ENCODE measurements at regions not wholly inside any gene's neighbourhood (a gene's known extent, or its start where the extent isn't known, plus 50 kb on each side); places are given as distances from the start of the nearest gene placed in this dataset.

GRCh38 chr17:62134397-62134796, 69.3 kb upstream of the MED13 start:
- Histone ChIP-seq H3K36me3 (replicated peaks in 1 of 2; ENCODE audit: control insufficient read depth in 1 of 2, insufficient read depth in 2 of 2, low read length in 2 of 2) (no peaks in the 10 kb centered on the region), H3K79me2 (ENCODE audit: insufficient read depth, low read length) (no peaks in the 10 kb centered on the region), H3K27ac (ENCODE audit: extremely low read length, insufficient read depth, low read length) (no peak overlapping the region), H3K4me2 (ENCODE audit: low read depth, low read length) (no peak overlapping the region), H3K4me3 (replicated peaks in 1 of 3; ENCODE audit: insufficient read depth in 1 of 3, low read depth in 2 of 3, low read length in 3 of 3) (no peak overlapping the region), H2AFZ (ENCODE audit: low read length) (no peak overlapping the region), H3K9me3 (ENCODE audit: low read length) (no peaks in the 10 kb centered on the region), H3K9ac (ENCODE audit: insufficient read depth, low read depth, low read length) (no peak overlapping the region), H3K27me3 (ENCODE audit: control insufficient read depth in 1 of 2, insufficient read depth in 2 of 2, low read length in 2 of 2) (no peaks in the 10 kb centered on the region), H3K4me1 (ENCODE audit: insufficient read depth, low read length) (no peaks in the 10 kb centered on the region), H4K20me1 (ENCODE audit: insufficient read depth, low read length) (no peaks in the 10 kb centered on the region)
- BruUV-seq (replicated peaks), result no TSS peak
- FAIRE-seq, result no peak
- 47% methylated on average over 4 of the region's 4 CpGs for WGBS (ENCODE audit: low lambda C conversion rate)
- no peak for DNase-seq (ENCODE audit: low spot score)
- intact Hi-C loops (cut with micrococcal nuclease; ENCODE audit: unreplicated experiment) (no loop called here), in situ Hi-C loops (cut with HindIII; ENCODE audit: extremely low pct_ligation_motif_present, low pct_unique_long_range_greater_than_20kb) (no loop called here)
- TF ChIP-seq, protein P1, sequence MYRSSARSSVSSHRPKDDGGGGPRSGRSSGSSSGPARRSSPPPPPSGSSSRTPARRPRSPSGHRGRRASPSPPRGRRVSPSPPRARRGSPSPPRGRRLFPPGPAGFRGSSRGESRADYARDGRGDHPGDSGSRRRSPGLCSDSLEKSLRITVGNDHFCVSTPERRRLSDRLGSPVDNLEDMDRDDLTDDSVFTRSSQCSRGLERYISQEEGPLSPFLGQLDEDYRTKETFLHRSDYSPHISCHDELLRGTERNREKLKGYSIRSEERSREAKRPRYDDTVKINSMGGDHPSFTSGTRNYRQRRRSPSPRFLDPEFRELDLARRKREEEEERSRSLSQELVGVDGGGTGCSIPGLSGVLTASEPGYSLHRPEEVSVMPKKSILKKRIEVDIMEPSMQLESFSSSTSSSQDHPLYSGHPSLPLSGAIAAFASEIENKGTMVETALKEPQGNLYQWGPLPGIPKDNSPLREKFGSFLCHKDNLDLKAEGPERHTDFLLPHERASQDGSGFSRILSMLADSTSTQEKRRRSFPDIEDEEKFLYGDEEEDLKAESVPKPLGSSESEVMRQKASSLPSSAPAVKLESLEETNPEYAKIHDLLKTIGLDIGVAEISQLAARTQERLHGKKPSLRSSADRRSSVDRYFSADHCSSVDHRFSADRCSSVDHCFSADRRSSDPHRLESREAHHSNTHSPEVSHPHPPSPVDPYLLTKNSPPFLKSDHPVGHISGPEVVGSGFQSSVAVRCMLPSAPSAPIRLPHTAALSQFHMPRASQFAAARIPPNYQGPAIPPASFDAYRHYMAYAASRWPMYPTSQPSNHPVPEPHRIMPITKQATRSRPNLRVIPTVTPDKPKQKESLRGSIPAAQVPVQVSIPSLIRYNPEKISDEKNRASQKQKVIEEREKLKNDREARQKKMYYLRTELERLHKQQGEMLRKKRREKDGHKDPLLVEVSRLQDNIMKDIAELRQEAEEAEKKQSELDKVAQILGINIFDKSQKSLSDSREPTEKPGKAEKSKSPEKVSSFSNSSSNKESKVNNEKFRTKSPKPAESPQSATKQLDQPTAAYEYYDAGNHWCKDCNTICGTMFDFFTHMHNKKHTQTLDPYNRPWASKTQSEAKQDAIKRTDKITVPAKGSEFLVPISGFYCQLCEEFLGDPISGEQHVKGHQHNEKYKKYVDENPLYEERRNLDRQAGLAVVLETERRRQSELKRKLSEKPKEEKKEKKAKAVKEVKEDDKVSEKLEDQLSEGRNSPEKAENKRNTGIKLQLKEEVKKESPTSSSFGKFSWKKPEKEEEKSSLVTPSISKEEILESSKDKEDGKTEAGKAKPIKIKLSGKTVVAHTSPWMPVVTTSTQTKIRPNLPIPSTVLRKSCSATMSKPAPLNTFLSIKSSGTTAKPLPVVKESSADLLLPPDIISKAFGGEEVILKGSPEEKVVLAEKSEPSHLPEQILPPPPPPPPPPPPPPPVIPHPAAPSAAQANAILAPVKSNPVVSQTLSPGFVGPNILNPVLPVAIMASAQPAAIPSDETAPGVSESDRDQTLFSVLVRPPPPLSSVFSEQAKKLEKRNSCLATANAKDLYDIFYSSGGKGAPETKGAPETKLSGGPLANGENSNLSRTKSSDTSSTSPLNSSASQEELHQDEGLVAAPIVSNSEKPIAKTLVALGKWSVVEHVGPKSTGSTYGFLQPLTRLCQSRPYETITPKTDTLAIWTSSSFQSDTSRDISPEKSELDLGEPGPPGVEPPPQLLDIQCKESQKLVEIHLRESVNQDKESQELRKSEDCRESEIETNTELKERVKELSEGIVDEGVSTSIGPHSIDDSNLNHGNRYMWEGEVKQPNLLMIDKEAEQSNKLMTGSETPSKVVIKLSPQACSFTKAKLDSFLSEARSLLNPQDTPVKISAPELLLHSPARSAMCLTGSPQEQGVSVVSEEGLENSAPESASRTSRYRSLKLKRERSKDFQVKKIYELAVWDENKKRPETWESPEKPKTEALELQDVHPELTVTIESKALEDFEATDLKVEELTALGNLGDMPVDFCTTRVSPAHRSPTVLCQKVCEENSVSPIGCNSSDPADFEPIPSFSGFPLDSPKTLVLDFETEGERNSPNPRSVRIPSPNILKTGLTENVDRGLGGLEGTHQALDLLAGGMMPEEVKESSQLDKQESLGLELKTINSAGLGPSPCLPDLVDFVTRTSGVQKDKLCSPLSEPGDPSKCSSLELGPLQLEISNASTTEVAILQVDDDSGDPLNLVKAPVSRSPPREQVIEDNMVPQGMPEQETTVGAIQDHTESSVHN (CRISPR knock-in tag; IDR thresholded peaks at IDR 0.05), result no peak
- TF ChIP-seq U2AF2 (IDR thresholded peaks at IDR 0.05; ENCODE audit: low read depth, low read length) (no peak), YY1 (IDR thresholded peaks at IDR 0.05; ENCODE audit: insufficient read depth, insufficient replicate concordance, low read depth, low read length) (no peak), ZNF615 (CRISPR knock-in tag; IDR thresholded peaks at IDR 0.05; ENCODE audit: borderline replicate concordance) (no peak), ASH2L (IDR thresholded peaks at IDR 0.05; ENCODE audit: insufficient read length, low read depth, low read length) (no peak), ZNF205 (CRISPR knock-in tag; IDR thresholded peaks at IDR 0.05) (no peak), ZNF24 (IDR thresholded peaks at IDR 0.05) (no peak), TMF1 (CRISPR knock-in tag; IDR thresholded peaks at IDR 0.05; ENCODE audit: low read depth) (no peak), CREM (IDR thresholded peaks at IDR 0.05) (no peak), CREM (CRISPR knock-in tag; IDR thresholded peaks at IDR 0.05) (no peak), ZNF891 (CRISPR knock-in tag; IDR thresholded peaks at IDR 0.05) (no peak), ZSCAN9 (CRISPR knock-in tag; IDR thresholded peaks at IDR 0.05; ENCODE audit: borderline replicate concordance) (no peak), RCOR2 (CRISPR knock-in tag; IDR thresholded peaks at IDR 0.05) (no peak)
- TF ChIP-seq, protein P2, sequence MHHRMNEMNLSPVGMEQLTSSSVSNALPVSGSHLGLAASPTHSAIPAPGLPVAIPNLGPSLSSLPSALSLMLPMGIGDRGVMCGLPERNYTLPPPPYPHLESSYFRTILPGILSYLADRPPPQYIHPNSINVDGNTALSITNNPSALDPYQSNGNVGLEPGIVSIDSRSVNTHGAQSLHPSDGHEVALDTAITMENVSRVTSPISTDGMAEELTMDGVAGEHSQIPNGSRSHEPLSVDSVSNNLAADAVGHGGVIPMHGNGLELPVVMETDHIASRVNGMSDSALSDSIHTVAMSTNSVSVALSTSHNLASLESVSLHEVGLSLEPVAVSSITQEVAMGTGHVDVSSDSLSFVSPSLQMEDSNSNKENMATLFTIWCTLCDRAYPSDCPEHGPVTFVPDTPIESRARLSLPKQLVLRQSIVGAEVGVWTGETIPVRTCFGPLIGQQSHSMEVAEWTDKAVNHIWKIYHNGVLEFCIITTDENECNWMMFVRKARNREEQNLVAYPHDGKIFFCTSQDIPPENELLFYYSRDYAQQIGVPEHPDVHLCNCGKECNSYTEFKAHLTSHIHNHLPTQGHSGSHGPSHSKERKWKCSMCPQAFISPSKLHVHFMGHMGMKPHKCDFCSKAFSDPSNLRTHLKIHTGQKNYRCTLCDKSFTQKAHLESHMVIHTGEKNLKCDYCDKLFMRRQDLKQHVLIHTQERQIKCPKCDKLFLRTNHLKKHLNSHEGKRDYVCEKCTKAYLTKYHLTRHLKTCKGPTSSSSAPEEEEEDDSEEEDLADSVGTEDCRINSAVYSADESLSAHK (CRISPR knock-in tag; IDR thresholded peaks at IDR 0.05; ENCODE audit: borderline replicate concordance), result no peak
- ChIA-PET CTCF (ENCODE audit: low intra/inter-chr PET ratio, low total read pairs) (no interaction called here), POLR2A (no interaction called here)
- no peak for ATAC-seq

Measured in HepG2 (cell line).